Middle frontal gyrus (tissue), 1 donor: ENCODE measurements at regions not wholly inside any gene's neighbourhood (a gene's known extent, or its start where the extent isn't known, plus 50 kb on each side); places are given as distances from the start of the nearest gene placed in this dataset.
"Not testable (repeated sequence)": the region's sequence is repeated elsewhere in the genome, so short reads cannot be mapped to it uniquely, and the experiment has no call there.

Source experiments
- DNase-seq: peaks from one replicate; pipeline ENCODE4 v3.0.0-alpha.2; 2015; ENCODE audit warnings: low spot score; ENCODE audit errors: extremely low spot score

GRCh38 chr17:37829592-37830123, 84.8 kb upstream of the HNF1B start:
- no peak for DNase-seq

GRCh38 chr17:37828651-37829124, 83.8 kb upstream of the HNF1B start:
- no peak for DNase-seq

DNA sequence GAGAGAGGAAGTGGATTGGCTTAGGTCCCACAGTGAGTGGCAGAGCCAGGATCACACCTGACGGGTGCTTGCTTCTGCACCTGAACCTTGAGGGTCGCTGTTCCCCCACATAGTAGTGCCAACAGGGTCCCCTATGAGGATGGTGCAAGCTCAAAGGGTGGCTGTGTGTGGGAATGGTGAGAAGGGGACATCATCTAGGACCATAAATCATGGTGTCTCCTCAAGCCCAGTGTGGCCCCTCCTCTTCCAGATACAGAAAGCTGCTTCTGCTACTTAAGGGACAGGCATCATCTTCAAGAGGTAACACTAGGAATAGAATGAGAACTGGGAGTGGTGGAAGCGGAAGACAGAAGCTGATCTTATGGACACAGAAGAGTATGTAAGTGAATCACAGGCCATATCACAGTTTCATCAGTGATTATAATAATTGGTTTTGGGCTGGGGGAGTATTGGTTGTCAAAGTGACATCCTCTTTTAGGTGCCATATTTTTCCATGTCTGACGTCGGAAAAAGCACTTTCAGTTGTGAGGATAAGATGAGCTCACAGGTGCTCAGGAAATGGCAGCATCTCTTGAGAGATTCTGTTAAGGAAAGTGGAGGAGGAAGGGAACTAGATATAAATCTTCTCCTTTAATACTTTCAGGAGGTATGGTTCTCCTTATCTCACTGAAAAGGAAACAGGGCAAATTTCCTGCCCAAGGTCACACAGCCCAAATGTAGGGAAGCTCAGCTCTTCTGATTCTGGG, 83.2 kb upstream of the HNF1B start:
- no peak for DNase-seq

GRCh38 chr17:37826497-37827430, 81.9 kb upstream of the HNF1B start:
- DNase-seq, result no peak

- DNase-seq, result no peak
Observed at GRCh38 chr17:37825851-37826250, 81.0 kb upstream of the HNF1B start.

GRCh38 chr17:37824534-37825485, 80.0 kb upstream of the HNF1B start:
- no peak for DNase-seq

- no peak for DNase-seq
Observed at GRCh38 chr17:37823996-37824395, 79.1 kb upstream of the HNF1B start.

- DNase-seq, result no peak
Observed at GRCh38 chr17:37820995-37821713, 76.3 kb upstream of the HNF1B start.

GRCh38 chr17:37820313-37820994, 75.6 kb upstream of the HNF1B start:
- no peak for DNase-seq

- no peak for DNase-seq
Observed at GRCh38 chr17:37818689-37819088, 73.8 kb upstream of the HNF1B start.

GRCh38 chr17:37816950-37817349, 72.1 kb upstream of the HNF1B start:
- DNase-seq, result no peak

- DNase-seq, result no peak
Observed at GRCh38 chr17:37815536-37815935, 70.7 kb upstream of the HNF1B start.

GRCh38 chr17:37813751-37814150, 68.9 kb upstream of the HNF1B start:
- DNase-seq, result peak; percentile 9

- DNase-seq, result not testable (repeated sequence)
Observed at GRCh38 chr17:37808846-37809245, 64.0 kb upstream of the HNF1B start.

DNA sequence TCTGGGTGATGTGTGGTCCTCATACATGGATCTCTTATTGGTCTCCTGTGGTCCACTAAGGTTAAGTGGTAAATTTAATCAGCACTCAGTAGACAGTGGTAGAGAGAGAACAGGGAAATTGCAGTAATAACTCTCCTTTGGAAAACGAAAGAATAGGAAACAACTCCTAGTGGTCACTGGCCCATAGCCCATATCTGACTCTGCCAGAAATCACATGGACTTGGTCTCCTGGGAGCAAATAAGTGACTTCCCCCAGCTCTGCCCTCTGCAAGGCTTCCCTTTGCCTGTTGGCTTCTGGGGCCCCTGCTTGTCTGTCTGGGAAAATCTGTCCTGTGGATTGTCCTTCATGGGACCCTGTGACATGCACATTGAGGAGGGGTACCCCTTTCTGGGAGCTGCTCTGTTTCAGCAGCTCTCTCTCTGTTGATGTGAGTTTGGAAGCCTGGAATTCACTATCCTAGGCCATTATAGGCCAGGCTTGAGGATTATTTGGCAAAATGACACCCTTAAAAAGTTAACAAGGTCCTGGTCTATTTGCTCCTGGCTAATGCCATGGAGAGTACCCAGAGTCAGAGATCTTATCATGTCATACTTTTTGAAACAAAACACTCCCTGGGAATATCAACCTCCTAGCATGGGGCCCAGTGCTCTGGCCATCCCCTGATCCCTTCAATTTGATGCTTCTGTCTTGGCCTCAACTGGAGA, 58.0 kb upstream of the HNF1B start:
- no peak for DNase-seq

DNA sequence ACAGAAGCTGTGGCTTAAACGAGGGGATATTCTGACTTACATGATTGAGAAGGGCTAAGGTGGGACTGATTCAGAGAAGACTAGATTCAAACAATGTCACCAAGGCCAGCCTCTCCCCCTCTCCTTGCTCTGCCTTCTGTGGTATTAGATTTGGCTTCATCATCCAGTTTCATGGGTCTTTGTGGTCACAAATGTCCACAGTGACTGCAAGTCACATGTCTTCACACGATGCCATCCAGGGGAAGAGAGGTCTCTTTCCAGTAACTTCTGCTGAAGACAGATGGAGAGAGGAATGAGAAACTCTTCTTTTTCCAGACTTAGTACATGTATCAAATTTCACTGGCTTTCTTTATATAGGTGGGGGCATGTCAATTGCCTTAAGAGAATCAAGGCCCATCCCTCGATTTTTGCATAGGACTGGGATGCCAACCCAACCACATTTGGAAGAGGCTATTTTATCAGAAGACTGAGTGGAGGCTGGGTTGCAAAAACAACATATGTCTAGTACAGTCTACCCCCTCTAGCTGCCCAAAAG, 57.3 kb upstream of the HNF1B start:
- DNase-seq, result no peak

GRCh38 chr17:37801171-37801570, 56.3 kb upstream of the HNF1B start:
- no peak for DNase-seq

- DNase-seq, result no peak
Observed at GRCh38 chr17:37797206-37797605, 52.3 kb upstream of the HNF1B start.

GRCh38 chr17:37796076-37796475, 51.2 kb upstream of the HNF1B start:
- no peak for DNase-seq
